ENCODE measurements at regions not wholly inside any gene's neighbourhood (a gene's known extent, or its start where the extent isn't known, plus 50 kb on each side); places are given as distances from the start of the nearest gene placed in this dataset.

GRCh38 chr6:71130277-71130676 is 158.3 kb upstream of the OGFRL1 start:
- 95 to 97% methylated on average over 1 of the region's 1 CpG for WGBS, 2 donors
- no peaks in the 10 kb centered on the region for H3K4me1 ChIP-seq
- no peaks in the 10 kb centered on the region for H3K36me3 ChIP-seq (ENCODE audit: low read depth, missing control alignments)
- intact Hi-C loops (cut with DNase I; ENCODE audit: low total_unique reads): no loop called here
- TF ChIP-seq, protein P1, sequence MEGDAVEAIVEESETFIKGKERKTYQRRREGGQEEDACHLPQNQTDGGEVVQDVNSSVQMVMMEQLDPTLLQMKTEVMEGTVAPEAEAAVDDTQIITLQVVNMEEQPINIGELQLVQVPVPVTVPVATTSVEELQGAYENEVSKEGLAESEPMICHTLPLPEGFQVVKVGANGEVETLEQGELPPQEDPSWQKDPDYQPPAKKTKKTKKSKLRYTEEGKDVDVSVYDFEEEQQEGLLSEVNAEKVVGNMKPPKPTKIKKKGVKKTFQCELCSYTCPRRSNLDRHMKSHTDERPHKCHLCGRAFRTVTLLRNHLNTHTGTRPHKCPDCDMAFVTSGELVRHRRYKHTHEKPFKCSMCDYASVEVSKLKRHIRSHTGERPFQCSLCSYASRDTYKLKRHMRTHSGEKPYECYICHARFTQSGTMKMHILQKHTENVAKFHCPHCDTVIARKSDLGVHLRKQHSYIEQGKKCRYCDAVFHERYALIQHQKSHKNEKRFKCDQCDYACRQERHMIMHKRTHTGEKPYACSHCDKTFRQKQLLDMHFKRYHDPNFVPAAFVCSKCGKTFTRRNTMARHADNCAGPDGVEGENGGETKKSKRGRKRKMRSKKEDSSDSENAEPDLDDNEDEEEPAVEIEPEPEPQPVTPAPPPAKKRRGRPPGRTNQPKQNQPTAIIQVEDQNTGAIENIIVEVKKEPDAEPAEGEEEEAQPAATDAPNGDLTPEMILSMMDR (IDR thresholded peaks at IDR 0.05): no peak
- TF ChIP-seq POLR2A (IDR thresholded peaks at IDR 0.05): no peak
- H3K9me3 ChIP-seq: no peaks in the 10 kb centered on the region
- DNase-seq: no peak
- no peak overlapping the region for H3K4me3 ChIP-seq
- no peaks in the 10 kb centered on the region for H3K27me3 ChIP-seq
- H3K27ac ChIP-seq: no peak overlapping the region

GRCh38 chr6:71134929-71135642 is 153.5 kb upstream of the OGFRL1 start:
- WGBS, 2 donors: 79 to 89% methylated on average over 6 of the region's 6 CpGs
- H3K36me3 ChIP-seq (ENCODE audit: low read depth, missing control alignments): no peaks in the 10 kb centered on the region
- no peak for TF ChIP-seq POLR2A (IDR thresholded peaks at IDR 0.05)
- TF ChIP-seq, protein P1 (IDR thresholded peaks at IDR 0.05): no peak

GRCh38 chr6:71137973-71138372 is 150.6 kb upstream of the OGFRL1 start:
- no peaks in the 10 kb centered on the region for H3K9me3 ChIP-seq
- intact Hi-C loops (cut with DNase I; ENCODE audit: low total_unique reads): no loop called here
- no peaks in the 10 kb centered on the region for H3K36me3 ChIP-seq (ENCODE audit: low read depth, missing control alignments)
- no peak overlapping the region for H3K4me3 ChIP-seq
- no peak overlapping the region for H3K27ac ChIP-seq
- WGBS, 2 donors: 82 to 88% methylated on average over 1 of the region's 1 CpG
- H3K4me1 ChIP-seq: no peaks in the 10 kb centered on the region
- no peaks in the 10 kb centered on the region for H3K27me3 ChIP-seq
- TF ChIP-seq POLR2A (IDR thresholded peaks at IDR 0.05): no peak
- no peak for DNase-seq

More at GRCh38 chr6:71134929-71135642, 153.5 kb upstream of the OGFRL1 start:
- Histone ChIP-seq H3K27me3 (no peaks in the 10 kb centered on the region), H3K4me1 (no peaks in the 10 kb centered on the region), H3K4me3 (no peak overlapping the region), H3K27ac (no peak overlapping the region), H3K9me3 (no peaks in the 10 kb centered on the region)
- intact Hi-C loops (cut with DNase I; ENCODE audit: low total_unique reads): no loop called here
- no peak for DNase-seq

- no peaks in the 10 kb centered on the region for H3K27me3 ChIP-seq
- DNase-seq: no peak
- 30 to 57% methylated on average over 2 of the region's 2 CpGs for WGBS, 2 donors
- intact Hi-C loops (cut with DNase I; ENCODE audit: low total_unique reads): no loop called here
- H3K36me3 ChIP-seq (ENCODE audit: low read depth, missing control alignments): no peaks in the 10 kb centered on the region
- H3K27ac ChIP-seq: no peak overlapping the region
- H3K4me3 ChIP-seq: no peak overlapping the region
- H3K9me3 ChIP-seq: no peaks in the 10 kb centered on the region
- TF ChIP-seq, protein P1 (IDR thresholded peaks at IDR 0.05): no peak
- no peak for TF ChIP-seq POLR2A (IDR thresholded peaks at IDR 0.05)
- H3K4me1 ChIP-seq: no peaks in the 10 kb centered on the region
Measured at GRCh38 chr6:71138376-71138775, 150.2 kb upstream of the OGFRL1 start.

- Histone ChIP-seq H3K4me1 (no peaks in the 10 kb centered on the region), H3K4me3 (no peak overlapping the region), H3K9me3 (no peaks in the 10 kb centered on the region), H3K27me3 (no peaks in the 10 kb centered on the region), H3K36me3 (ENCODE audit: low read depth, missing control alignments) (no peaks in the 10 kb centered on the region), H3K27ac (no peak overlapping the region)
- WGBS, 2 donors: 71 to 85% methylated on average over 3 of the region's 3 CpGs
- no peak for DNase-seq
- intact Hi-C loops (cut with DNase I; ENCODE audit: low total_unique reads): no loop called here
- no peak for TF ChIP-seq POLR2A (IDR thresholded peaks at IDR 0.05)
- TF ChIP-seq, protein P1 (IDR thresholded peaks at IDR 0.05): no peak
Measured at GRCh38 chr6:71139249-71139648, 149.4 kb upstream of the OGFRL1 start.

Data from testis (tissue), 2 donors.